Stimulated activated memory B cell treated with anti-CD40 and anti-IgM and Interleukin-4, amounts not matched to agents 10 μg/mL and 1 μg/mL and 100 μg/mL, for 72 hours (primary cell): ENCODE measurements at regions not wholly inside any gene's neighbourhood (a gene's known extent, or its start where the extent isn't known, plus 50 kb on each side); places are given as distances from the start of the nearest gene placed in this dataset.

Experiments used
- ATAC-seq: fragments of 150-1000 bp; cut with Tn5 transposase; 2 replicates; pipeline ENCODE4 v1.10.0; 2021
- H3K27ac Mint-ChIP-seq: one replicate; pipeline ENCODE4 v1.8.0; 2022; ENCODE audit warnings: mild to moderate bottlenecking, mixed read lengths
- H3K27me3 Mint-ChIP-seq: one replicate; pipeline ENCODE4 v1.8.0; 2022; ENCODE audit warnings: mixed read lengths
- H3K36me3 Mint-ChIP-seq: one replicate; pipeline ENCODE4 v1.8.0; 2022; ENCODE audit warnings: mixed read lengths
- H3K4me1 Mint-ChIP-seq: one replicate; pipeline ENCODE4 v1.8.0; 2022; ENCODE audit warnings: mixed read lengths
- H3K4me3 Mint-ChIP-seq: one replicate; pipeline ENCODE4 v1.8.0; 2022; ENCODE audit warnings: mild to moderate bottlenecking, moderate library complexity, mixed read lengths
- H3K9me3 Mint-ChIP-seq: one replicate; pipeline ENCODE4 v1.8.0; 2022; ENCODE audit warnings: mixed read lengths

GRCh38 chr6:56407883-56408410 is 160.6 kb upstream of the COL21A1 start:
- no peak overlapping the region for H3K4me3 Mint-ChIP-seq
- no peaks in the 10 kb centered on the region for H3K4me1 Mint-ChIP-seq
- no peak for ATAC-seq
- peaks cover 9% of the 10 kb centered on the region for H3K27me3 Mint-ChIP-seq
- no peak overlapping the region for H3K27ac Mint-ChIP-seq
- H3K9me3 Mint-ChIP-seq, result peaks cover 2% of the 10 kb centered on the region
- H3K36me3 Mint-ChIP-seq, result no peaks in the 10 kb centered on the region

- H3K9me3 Mint-ChIP-seq, result peaks cover 7% of the 10 kb centered on the region
- H3K27me3 Mint-ChIP-seq, result peaks cover 9% of the 10 kb centered on the region
- H3K4me3 Mint-ChIP-seq, result no peak overlapping the region
- H3K4me1 Mint-ChIP-seq, result no peaks in the 10 kb centered on the region
- H3K36me3 Mint-ChIP-seq, result no peaks in the 10 kb centered on the region
- no peak for ATAC-seq
- H3K27ac Mint-ChIP-seq, result no peak overlapping the region
Measured at GRCh38 chr6:56406276-56407269, 159.2 kb upstream of the COL21A1 start.

DNA sequence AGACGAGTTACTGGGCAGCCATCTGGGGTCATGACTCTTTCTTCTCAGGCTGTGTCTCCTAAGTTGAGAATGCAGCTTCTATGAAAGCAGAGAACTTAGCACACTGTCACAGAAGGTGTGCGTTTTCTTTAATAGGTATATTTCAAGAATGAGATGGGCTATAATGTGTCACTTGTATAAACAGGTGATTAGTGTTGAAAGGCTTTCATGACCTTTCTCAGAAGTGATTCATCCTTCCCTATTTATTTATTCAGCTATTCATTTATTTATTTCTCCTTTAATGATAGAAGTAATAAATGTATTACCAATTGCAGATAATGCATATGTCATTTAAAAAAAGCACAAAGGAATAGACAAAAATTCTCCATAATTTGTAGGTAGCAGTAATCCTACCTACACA is 157.2 kb upstream of the COL21A1 start:
- Mint-ChIP-seq H3K4me1 (no peaks in the 10 kb centered on the region), H3K27ac (no peak overlapping the region), H3K9me3 (peaks cover 7% of the 10 kb centered on the region), H3K4me3 (no peak overlapping the region), H3K36me3 (no peaks in the 10 kb centered on the region), H3K27me3 (no peaks in the 10 kb centered on the region)
- no peak for ATAC-seq

- Mint-ChIP-seq H3K36me3 (no peaks in the 10 kb centered on the region), H3K9me3 (peaks cover 7% of the 10 kb centered on the region), H3K27ac (no peak overlapping the region), H3K4me1 (no peaks in the 10 kb centered on the region), H3K27me3 (no peaks in the 10 kb centered on the region), H3K4me3 (no peak overlapping the region)
- no peak for ATAC-seq
Measured at GRCh38 chr6:56403745-56404144, 156.4 kb upstream of the COL21A1 start.

DNA sequence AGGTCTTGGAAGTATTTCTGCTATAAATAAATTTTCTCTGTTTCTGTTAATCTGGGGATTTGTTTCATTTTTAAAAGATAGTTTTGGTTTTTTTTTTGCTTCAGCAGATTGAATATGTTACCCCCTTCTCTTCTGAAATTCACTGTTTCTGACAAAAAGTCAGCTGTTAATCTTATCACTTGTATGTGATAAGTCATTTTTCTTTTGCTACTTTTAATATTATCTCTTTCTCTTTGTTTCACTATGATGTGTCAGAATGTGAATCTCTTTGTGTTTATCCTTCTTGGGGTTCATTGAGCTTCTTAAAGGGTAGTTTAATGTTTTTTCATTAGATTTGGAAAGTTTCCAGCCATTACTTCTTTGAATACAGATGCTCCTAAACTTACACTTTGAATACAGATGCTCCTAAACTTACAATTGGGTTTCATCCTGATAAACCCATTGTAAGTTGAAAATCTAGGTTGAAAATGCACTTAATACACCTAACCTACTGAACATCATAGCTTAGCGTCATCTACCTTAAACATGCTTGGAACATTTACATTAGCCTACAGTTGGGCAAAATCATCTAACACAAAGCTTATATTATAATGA is 154.2 kb upstream of the COL21A1 start:
- Mint-ChIP-seq H3K4me3 (no peak overlapping the region), H3K36me3 (no peaks in the 10 kb centered on the region), H3K4me1 (no peaks in the 10 kb centered on the region), H3K9me3 (peaks cover 7% of the 10 kb centered on the region), H3K27ac (no peak overlapping the region), H3K27me3 (no peaks in the 10 kb centered on the region)
- no peak for ATAC-seq

DNA sequence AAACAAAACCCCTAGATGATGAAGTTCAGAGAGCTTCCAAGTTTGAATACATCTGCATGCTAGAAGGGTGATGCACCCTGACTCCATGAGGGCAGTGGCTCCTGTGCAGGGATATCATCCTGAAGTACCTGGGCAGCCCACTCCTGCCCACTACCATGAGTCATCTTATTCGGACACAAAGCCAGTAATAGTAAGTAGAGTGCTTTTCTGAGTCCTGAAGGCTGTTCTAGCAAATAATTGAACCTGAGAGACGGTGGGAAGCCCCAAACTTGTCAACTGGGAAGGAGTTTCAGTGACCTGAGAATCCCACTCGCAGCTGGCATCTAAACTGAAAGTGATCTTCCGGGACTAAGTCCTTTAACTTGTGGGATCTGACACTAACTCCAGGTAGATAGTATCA is 152.9 kb upstream of the COL21A1 start:
- Mint-ChIP-seq H3K36me3 (no peaks in the 10 kb centered on the region), H3K27me3 (no peaks in the 10 kb centered on the region), H3K4me3 (no peak overlapping the region), H3K27ac (no peak overlapping the region), H3K4me1 (no peaks in the 10 kb centered on the region), H3K9me3 (peaks cover 7% of the 10 kb centered on the region)
- ATAC-seq, result no peak

DNA sequence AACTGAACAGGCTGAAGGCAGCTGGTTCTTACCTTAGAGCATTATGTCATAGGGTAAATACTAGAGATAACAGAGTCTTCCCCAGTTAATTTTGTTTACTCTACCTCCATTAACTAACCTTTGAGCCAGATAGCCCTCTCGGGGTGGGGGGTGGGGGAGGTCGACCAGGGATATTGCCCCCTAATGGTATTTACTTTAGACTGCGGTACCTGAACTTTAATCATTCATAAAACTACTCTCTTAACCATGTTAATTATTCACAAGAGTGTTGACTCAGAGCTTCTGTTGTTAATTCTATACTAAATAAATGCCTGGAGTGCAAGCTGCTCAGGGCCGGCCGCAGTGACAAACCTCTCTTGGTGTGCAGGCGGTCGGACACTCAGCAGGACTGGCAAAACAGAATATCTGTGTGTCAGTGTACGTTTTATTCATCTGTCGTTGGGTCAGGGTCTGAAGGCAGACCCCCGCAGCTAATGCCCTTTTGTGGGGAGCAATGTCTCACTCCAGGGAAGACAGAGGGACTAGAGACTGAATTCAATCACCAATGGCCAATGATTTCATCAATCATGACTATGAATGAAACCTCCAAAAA is 152.4 kb upstream of the COL21A1 start:
- H3K4me3 Mint-ChIP-seq, result no peak overlapping the region
- no peak for ATAC-seq
- H3K4me1 Mint-ChIP-seq, result no peaks in the 10 kb centered on the region
- H3K27me3 Mint-ChIP-seq, result no peaks in the 10 kb centered on the region
- no peaks in the 10 kb centered on the region for H3K36me3 Mint-ChIP-seq
- no peak overlapping the region for H3K27ac Mint-ChIP-seq
- H3K9me3 Mint-ChIP-seq, result peaks cover 7% of the 10 kb centered on the region

DNA sequence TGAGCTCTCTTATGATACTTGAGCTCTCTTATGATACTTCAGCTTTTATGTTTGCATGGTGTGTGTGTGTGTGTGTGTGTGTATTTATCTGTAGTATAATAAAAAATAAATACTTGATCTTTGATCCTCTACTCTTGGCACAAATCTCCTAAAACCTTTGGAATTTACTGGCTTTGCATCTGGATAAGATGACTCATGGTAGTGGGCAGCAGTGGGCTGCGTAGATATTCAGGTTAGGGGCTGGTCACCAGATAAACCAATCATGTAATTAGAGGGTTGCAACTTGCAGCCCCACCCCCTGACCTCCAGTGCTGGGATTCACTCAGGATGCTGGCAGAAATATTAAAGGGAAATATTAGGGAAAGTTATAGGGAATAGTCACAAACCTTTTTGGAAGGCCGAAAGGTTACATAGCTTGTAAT is 151.9 kb upstream of the COL21A1 start:
- H3K36me3 Mint-ChIP-seq, result no peaks in the 10 kb centered on the region
- H3K4me3 Mint-ChIP-seq, result no peak overlapping the region
- no peaks in the 10 kb centered on the region for H3K4me1 Mint-ChIP-seq
- ATAC-seq, result no peak
- no peaks in the 10 kb centered on the region for H3K27me3 Mint-ChIP-seq
- H3K9me3 Mint-ChIP-seq, result peaks cover 7% of the 10 kb centered on the region
- H3K27ac Mint-ChIP-seq, result no peak overlapping the region

- Mint-ChIP-seq H3K9me3 (peaks cover under 1% of the 10 kb centered on the region), H3K27me3 (no peaks in the 10 kb centered on the region), H3K36me3 (no peaks in the 10 kb centered on the region), H3K4me3 (no peak overlapping the region), H3K4me1 (no peaks in the 10 kb centered on the region), H3K27ac (no peak overlapping the region)
- ATAC-seq, result no peak
Measured at GRCh38 chr6:56396435-56396834, 149.1 kb upstream of the COL21A1 start.

- Mint-ChIP-seq H3K27ac (no peak overlapping the region), H3K9me3 (peaks cover 7% of the 10 kb centered on the region), H3K4me3 (no peak overlapping the region), H3K4me1 (no peaks in the 10 kb centered on the region), H3K27me3 (peaks cover 9% of the 10 kb centered on the region), H3K36me3 (no peaks in the 10 kb centered on the region)
- ATAC-seq, result no peak
Measured at GRCh38 chr6:56393615-56394612, 146.5 kb upstream of the COL21A1 start.

- H3K9me3 Mint-ChIP-seq, result peaks cover 7% of the 10 kb centered on the region
- no peak overlapping the region for H3K27ac Mint-ChIP-seq
- H3K27me3 Mint-ChIP-seq, result peaks cover 18% of the 10 kb centered on the region
- no peaks in the 10 kb centered on the region for H3K4me1 Mint-ChIP-seq
- H3K36me3 Mint-ChIP-seq, result no peaks in the 10 kb centered on the region
- no peak for ATAC-seq
- H3K4me3 Mint-ChIP-seq, result no peak overlapping the region
Measured at GRCh38 chr6:56388415-56388755, 141.0 kb upstream of the COL21A1 start.

GRCh38 chr6:56387621-56388414 is 140.4 kb upstream of the COL21A1 start:
- no peaks in the 10 kb centered on the region for H3K36me3 Mint-ChIP-seq
- H3K27me3 Mint-ChIP-seq, result peaks cover 18% of the 10 kb centered on the region

GRCh38 chr6:56386717-56387116 is 139.3 kb upstream of the COL21A1 start:
- no peak for ATAC-seq
- H3K27ac Mint-ChIP-seq, result no peak overlapping the region
- H3K9me3 Mint-ChIP-seq, result peaks cover 7% of the 10 kb centered on the region
- peaks cover 18% of the 10 kb centered on the region for H3K27me3 Mint-ChIP-seq
- H3K4me3 Mint-ChIP-seq, result no peak overlapping the region
- no peaks in the 10 kb centered on the region for H3K4me1 Mint-ChIP-seq
- H3K36me3 Mint-ChIP-seq, result no peaks in the 10 kb centered on the region

More at GRCh38 chr6:56387621-56388414, 140.4 kb upstream of the COL21A1 start:
- Mint-ChIP-seq H3K27ac (no peak overlapping the region), H3K4me1 (no peaks in the 10 kb centered on the region), H3K9me3 (peaks cover 7% of the 10 kb centered on the region), H3K4me3 (no peak overlapping the region)
- peak; percentile 31 for ATAC-seq
